ENCODE measurements at regions not wholly inside any gene's neighbourhood (a gene's known extent, or its start where the extent isn't known, plus 50 kb on each side); places are given as distances from the start of the nearest gene placed in this dataset.

GRCh38 chr6:164415832-164416563, 893.4 kb downstream of the C6orf118 start:
- TF ChIP-seq CTCF (conservative IDR thresholded peaks at IDR 0.05): no peak
- no peak overlapping the region for H3K27ac ChIP-seq

- TF ChIP-seq CTCF (conservative IDR thresholded peaks at IDR 0.05): no peak
- H3K27ac ChIP-seq: no peak overlapping the region
Observed at GRCh38 chr6:164414695-164415094, 894.7 kb downstream of the C6orf118 start.

GRCh38 chr6:164412566-164412965, 896.8 kb downstream of the C6orf118 start:
- no peak for TF ChIP-seq CTCF (conservative IDR thresholded peaks at IDR 0.05)
- H3K27ac ChIP-seq: no peak overlapping the region

- H3K27ac ChIP-seq: no peak overlapping the region
- no peak for TF ChIP-seq CTCF (conservative IDR thresholded peaks at IDR 0.05)
Observed at GRCh38 chr6:164410017-164410416, 899.4 kb downstream of the C6orf118 start.

GRCh38 chr6:164409309-164410009, 899.9 kb downstream of the C6orf118 start:
- no peak overlapping the region for H3K27ac ChIP-seq
- TF ChIP-seq CTCF (conservative IDR thresholded peaks at IDR 0.05): no peak

- no peak for TF ChIP-seq CTCF (conservative IDR thresholded peaks at IDR 0.05)
- no peak overlapping the region for H3K27ac ChIP-seq
Observed at GRCh38 chr6:164408868-164409267, 900.5 kb downstream of the C6orf118 start.

- H3K27ac ChIP-seq: no peak overlapping the region
- TF ChIP-seq CTCF (conservative IDR thresholded peaks at IDR 0.05): no peak
Observed at GRCh38 chr6:164404812-164405488, 904.5 kb downstream of the C6orf118 start.
